ENCODE measurements at regions not wholly inside any gene's neighbourhood (a gene's known extent, or its start where the extent isn't known, plus 50 kb on each side); places are given as distances from the start of the nearest gene placed in this dataset.

- H3K4me3 ChIP-seq (ENCODE audit: low read length): no peak overlapping the region
These were observed 503.8 kb upstream of the CELF2 start for GRCh38 chr10:10513898-10514297.

DNA sequence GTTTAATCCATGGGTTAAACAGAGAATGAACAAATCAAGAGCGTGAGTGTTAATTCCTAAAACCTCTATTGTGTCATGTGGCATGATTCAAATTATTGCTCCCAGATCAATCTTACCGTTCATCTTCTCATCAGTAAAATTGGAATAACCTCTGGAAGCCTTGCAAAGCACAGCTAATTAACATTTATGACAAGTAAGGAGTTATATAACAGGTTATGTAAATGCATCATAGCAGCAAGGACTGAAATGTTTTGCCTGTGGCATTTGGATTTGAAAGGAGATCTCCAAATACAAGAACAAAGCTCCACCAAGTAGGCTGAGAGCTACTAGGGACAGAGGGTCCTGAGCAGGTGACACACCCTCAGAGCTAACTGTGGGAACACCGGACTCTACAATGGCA, 502.9 kb upstream of the CELF2 start:
- H3K4me3 ChIP-seq (ENCODE audit: low read length): no peak overlapping the region
- no peaks in the 10 kb centered on the region for H3K4me1 ChIP-seq (ENCODE audit: insufficient read depth, low read length)
- H3K27me3 ChIP-seq (ENCODE audit: insufficient read depth, low read length): no peaks in the 10 kb centered on the region
- no peaks in the 10 kb centered on the region for H3K9me3 ChIP-seq (ENCODE audit: low read depth, low read length)

More at GRCh38 chr10:10513898-10514297, 503.8 kb upstream of the CELF2 start:
- H3K9me3 ChIP-seq (ENCODE audit: low read depth, low read length): no peaks in the 10 kb centered on the region
- H3K27me3 ChIP-seq (ENCODE audit: insufficient read depth, low read length): no peaks in the 10 kb centered on the region
- H3K4me1 ChIP-seq (ENCODE audit: insufficient read depth, low read length): no peaks in the 10 kb centered on the region

GRCh38 chr10:10515479-10516204, 502.0 kb upstream of the CELF2 start:
- H3K27me3 ChIP-seq (ENCODE audit: insufficient read depth, low read length): no peaks in the 10 kb centered on the region
- no peak overlapping the region for H3K4me3 ChIP-seq (ENCODE audit: low read length)
- no peaks in the 10 kb centered on the region for H3K4me1 ChIP-seq (ENCODE audit: insufficient read depth, low read length)
- H3K9me3 ChIP-seq (ENCODE audit: low read depth, low read length): no peaks in the 10 kb centered on the region

DNA sequence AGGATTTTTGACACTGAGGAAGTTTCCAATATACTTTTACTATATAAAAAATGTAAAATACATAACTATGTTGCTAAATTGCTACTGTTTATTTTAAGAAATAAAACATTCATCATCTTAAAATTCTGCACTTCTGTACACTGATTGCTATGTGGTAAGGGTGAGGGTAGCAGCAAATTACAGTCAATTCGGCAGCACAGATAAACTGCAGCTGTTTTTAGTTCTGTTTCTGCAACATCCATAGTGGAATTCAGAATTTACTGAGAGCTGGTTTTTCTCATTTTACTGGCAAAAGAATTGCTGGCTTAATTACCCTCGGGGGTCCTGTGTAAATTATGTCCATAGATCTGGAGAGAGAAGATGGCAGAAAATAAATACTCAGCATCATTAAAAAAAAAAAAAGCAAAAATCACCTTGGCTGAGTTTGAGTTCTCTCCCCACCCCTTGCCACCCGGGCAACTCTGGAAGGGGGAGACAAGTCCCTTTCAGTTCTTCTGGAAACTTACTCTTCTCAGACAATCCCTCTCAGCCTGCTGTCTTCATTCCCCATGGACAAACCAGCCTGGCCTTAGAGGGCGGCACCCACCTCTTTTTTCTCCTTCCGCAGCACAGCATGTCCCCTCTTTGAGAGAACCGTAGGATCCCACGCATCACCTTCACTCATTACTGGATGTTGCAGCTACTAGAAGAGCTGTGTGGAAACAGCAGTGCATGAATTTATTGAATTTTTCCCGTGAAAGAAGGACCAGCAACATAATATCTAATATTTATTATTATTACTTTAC, 501.1 kb upstream of the CELF2 start:
- H3K27me3 ChIP-seq (ENCODE audit: insufficient read depth, low read length): no peaks in the 10 kb centered on the region
- no peaks in the 10 kb centered on the region for H3K4me1 ChIP-seq (ENCODE audit: insufficient read depth, low read length)
- no peaks in the 10 kb centered on the region for H3K9me3 ChIP-seq (ENCODE audit: low read depth, low read length)
- no peak overlapping the region for H3K4me3 ChIP-seq (ENCODE audit: low read length)

GRCh38 chr10:10517866-10518265, 499.8 kb upstream of the CELF2 start:
- Histone ChIP-seq H3K4me3 (ENCODE audit: low read length) (no peak overlapping the region), H3K9me3 (ENCODE audit: low read depth, low read length) (no peaks in the 10 kb centered on the region), H3K27me3 (ENCODE audit: insufficient read depth, low read length) (no peaks in the 10 kb centered on the region), H3K4me1 (ENCODE audit: insufficient read depth, low read length) (no peaks in the 10 kb centered on the region)

- H3K27me3 ChIP-seq (ENCODE audit: insufficient read depth, low read length): no peaks in the 10 kb centered on the region
- no peak overlapping the region for H3K4me3 ChIP-seq (ENCODE audit: low read length)
- no peaks in the 10 kb centered on the region for H3K4me1 ChIP-seq (ENCODE audit: insufficient read depth, low read length)
- H3K9me3 ChIP-seq (ENCODE audit: low read depth, low read length): no peaks in the 10 kb centered on the region
These were observed 498.0 kb upstream of the CELF2 start for GRCh38 chr10:10519674-10520073.

DNA sequence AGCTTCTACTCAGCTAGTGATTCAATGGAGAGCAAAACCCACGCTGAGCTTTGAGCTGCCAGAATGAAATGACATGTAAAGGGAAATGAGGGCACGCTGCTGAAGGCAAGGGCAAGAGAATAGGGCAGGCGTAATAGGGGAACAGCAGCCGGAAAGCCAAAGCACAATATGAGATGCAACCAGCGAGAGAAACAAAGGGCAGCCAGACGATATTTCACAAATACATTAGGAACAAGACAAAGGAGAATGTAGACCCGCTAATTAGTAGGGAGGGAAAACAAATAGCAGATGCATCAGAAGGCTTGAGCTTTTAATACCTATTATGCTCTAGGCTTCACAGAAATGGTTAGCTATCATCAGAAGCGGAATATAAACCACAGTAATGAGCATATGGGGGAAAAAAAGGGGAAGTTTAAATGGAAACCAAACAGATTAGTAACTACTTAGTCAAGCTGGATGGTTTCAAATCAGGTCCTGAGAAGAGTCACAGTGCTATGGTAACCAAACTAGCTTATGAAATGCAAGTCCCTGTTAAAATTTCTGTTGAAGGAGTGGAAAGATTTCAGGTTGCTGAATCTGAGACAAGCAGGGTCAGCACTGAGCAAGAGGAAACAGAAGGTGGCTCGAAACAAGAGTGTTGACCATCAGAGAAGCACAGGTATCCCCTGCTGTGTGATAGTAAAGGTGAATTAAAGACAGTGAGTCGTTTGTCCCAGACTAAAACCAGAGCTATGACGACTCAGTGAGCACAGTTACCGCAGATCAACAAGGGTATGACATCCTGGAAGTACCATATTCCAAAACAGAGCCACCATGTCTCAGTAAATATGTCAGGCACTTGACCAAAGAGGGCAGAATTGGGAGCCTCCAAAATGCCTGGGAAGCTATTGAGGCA, 496.9 kb upstream of the CELF2 start:
- Histone ChIP-seq H3K4me1 (ENCODE audit: insufficient read depth, low read length) (no peaks in the 10 kb centered on the region), H3K27me3 (ENCODE audit: insufficient read depth, low read length) (no peaks in the 10 kb centered on the region), H3K9me3 (ENCODE audit: low read depth, low read length) (no peaks in the 10 kb centered on the region), H3K4me3 (ENCODE audit: low read length) (no peak overlapping the region)

GRCh38 chr10:10526846-10527245, 490.8 kb upstream of the CELF2 start:
- Histone ChIP-seq H3K9me3 (ENCODE audit: low read depth, low read length) (no peaks in the 10 kb centered on the region), H3K4me1 (ENCODE audit: insufficient read depth, low read length) (no peaks in the 10 kb centered on the region), H3K27me3 (ENCODE audit: insufficient read depth, low read length) (no peaks in the 10 kb centered on the region), H3K4me3 (ENCODE audit: low read length) (no peak overlapping the region)

DNA sequence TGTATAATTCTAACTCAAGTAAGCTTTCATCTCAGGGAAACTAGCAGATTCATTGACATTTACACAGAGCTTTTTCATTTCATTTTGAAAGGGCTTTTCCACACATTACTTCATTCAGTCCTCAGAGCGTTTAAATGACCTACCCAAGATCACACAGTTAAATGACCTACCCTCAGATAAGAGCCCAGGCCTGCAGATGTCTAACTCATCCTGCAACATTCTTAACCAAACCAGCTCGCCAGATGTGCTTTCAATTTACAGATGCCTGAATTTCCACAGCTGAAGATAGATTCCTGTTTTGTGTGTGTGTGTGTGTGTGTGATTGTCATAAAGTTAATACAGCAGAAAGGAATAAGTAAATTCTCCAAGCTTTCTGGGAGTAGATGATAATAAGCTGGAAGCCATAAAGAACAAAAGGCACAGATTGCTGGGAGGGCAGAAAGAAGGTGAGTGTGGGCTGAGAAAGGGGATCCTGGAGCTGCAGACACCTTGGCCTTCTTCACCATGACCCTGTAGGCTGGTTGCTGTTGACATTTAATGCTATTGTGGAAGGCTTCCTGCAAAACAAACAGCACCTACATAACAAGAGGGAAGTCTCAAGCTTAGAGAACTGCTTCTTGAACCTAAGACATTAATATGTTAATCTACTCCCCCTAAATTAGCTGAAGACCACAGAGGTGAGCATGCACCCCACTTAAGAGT, 489.7 kb upstream of the CELF2 start:
- Histone ChIP-seq H3K9me3 (ENCODE audit: low read depth, low read length) (no peaks in the 10 kb centered on the region), H3K27me3 (ENCODE audit: insufficient read depth, low read length) (no peaks in the 10 kb centered on the region), H3K4me3 (ENCODE audit: low read length) (no peak overlapping the region), H3K4me1 (ENCODE audit: insufficient read depth, low read length) (no peaks in the 10 kb centered on the region)

DNA sequence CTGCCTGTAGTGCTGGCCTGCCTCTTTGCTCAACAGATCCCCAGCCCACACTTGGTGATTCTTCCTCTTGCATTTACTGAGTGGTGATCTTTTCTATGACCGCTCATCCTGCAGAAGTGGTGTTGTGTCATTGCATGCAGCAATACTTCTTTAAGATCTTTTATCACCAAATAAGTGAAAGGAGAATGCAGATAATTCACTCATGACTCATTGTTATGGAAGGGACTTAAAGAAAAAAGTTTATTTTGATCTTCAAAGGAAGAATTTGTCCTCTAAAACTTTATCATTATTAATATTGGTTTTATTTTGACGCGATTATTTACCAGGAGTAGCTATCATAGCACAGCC, 489.1 kb upstream of the CELF2 start:
- no peaks in the 10 kb centered on the region for H3K9me3 ChIP-seq (ENCODE audit: low read depth, low read length)
- no peaks in the 10 kb centered on the region for H3K4me1 ChIP-seq (ENCODE audit: insufficient read depth, low read length)
- H3K27me3 ChIP-seq (ENCODE audit: insufficient read depth, low read length): no peaks in the 10 kb centered on the region
- no peak overlapping the region for H3K4me3 ChIP-seq (ENCODE audit: low read length)

GRCh38 chr10:10530313-10530712, 487.4 kb upstream of the CELF2 start:
- Histone ChIP-seq H3K27me3 (ENCODE audit: insufficient read depth, low read length) (no peaks in the 10 kb centered on the region), H3K4me1 (ENCODE audit: insufficient read depth, low read length) (no peaks in the 10 kb centered on the region), H3K9me3 (ENCODE audit: low read depth, low read length) (no peaks in the 10 kb centered on the region), H3K4me3 (ENCODE audit: low read length) (no peak overlapping the region)

GRCh38 chr10:10532236-10532635, 485.4 kb upstream of the CELF2 start:
- no peak overlapping the region for H3K4me3 ChIP-seq (ENCODE audit: low read length)
- no peaks in the 10 kb centered on the region for H3K9me3 ChIP-seq (ENCODE audit: low read depth, low read length)
- H3K27me3 ChIP-seq (ENCODE audit: insufficient read depth, low read length): no peaks in the 10 kb centered on the region
- no peaks in the 10 kb centered on the region for H3K4me1 ChIP-seq (ENCODE audit: insufficient read depth, low read length)

DNA sequence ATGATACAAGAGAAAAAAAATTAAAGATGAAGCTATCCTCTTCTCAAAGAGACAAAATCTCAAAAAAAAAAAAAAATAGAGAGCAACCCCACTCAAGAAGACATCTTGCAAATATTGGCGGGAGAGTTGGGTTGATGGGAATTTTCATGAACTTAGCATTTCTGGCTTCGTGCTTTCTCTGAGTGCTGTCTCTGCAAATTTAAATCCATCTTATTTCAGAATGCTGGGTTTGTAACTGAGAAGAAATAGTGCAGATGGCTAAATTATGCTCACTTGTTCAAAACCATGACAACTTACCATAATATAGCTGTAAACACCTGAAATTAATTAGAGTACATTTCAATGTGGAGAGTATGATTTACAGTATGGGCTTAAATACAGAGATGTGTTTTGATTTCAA, 484.8 kb upstream of the CELF2 start:
- H3K27me3 ChIP-seq (ENCODE audit: insufficient read depth, low read length): no peaks in the 10 kb centered on the region
- no peaks in the 10 kb centered on the region for H3K4me1 ChIP-seq (ENCODE audit: insufficient read depth, low read length)
- H3K4me3 ChIP-seq (ENCODE audit: low read length): no peak overlapping the region
- no peaks in the 10 kb centered on the region for H3K9me3 ChIP-seq (ENCODE audit: low read depth, low read length)

DNA sequence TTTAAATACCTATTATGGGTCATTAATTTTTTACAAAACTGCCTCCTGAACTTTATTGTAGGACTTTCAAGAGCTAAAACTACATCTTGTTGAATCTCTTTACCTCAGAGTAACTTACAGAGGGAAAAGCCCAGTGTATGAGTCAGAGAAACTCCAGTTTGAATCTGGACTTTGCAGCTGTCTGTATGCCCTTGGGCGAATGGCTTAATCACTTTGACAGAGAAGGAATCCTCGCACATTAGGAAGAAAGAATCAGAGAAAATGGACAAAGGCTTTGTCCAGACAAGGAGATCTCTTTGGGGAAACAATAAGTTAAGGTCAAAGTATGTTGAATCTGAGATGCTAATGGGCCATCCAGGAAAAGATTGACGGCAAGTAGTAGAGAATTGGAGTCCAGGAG, 484.2 kb upstream of the CELF2 start:
- Histone ChIP-seq H3K27me3 (ENCODE audit: insufficient read depth, low read length) (no peaks in the 10 kb centered on the region), H3K9me3 (ENCODE audit: low read depth, low read length) (no peaks in the 10 kb centered on the region), H3K4me3 (ENCODE audit: low read length) (no peak overlapping the region), H3K4me1 (ENCODE audit: insufficient read depth, low read length) (no peaks in the 10 kb centered on the region)

DNA sequence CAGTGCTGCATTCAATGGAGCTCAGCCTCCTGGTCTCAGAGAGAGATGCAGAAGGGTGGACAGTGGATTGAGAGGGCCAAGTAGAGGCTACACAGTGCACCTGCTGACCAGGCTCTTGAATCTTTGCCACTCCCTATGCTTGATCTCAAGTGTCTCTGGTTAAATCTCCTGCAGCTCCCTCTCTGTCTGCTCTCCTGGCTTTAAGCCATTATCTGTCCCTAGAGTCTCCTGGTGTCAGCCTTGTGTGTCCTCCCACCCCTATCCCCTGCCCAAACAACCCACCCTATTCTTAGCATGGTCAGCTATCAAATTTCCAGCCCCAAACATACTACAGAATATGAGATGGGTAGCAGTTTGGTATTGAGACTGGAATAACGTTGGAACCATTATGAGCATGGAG, 479.3 kb upstream of the CELF2 start:
- H3K4me1 ChIP-seq (ENCODE audit: insufficient read depth, low read length): no peaks in the 10 kb centered on the region
- no peak overlapping the region for H3K4me3 ChIP-seq (ENCODE audit: low read length)
- no peaks in the 10 kb centered on the region for H3K9me3 ChIP-seq (ENCODE audit: low read depth, low read length)
- H3K27me3 ChIP-seq (ENCODE audit: insufficient read depth, low read length): no peaks in the 10 kb centered on the region

All from mononuclear cell (primary cell).